ENCODE measurements at regions not wholly inside any gene's neighbourhood (a gene's known extent, or its start where the extent isn't known, plus 50 kb on each side); places are given as distances from the start of the nearest gene placed in this dataset.

- no peak for TF ChIP-seq PKNOX1 (IDR thresholded peaks at IDR 0.05)
- no peak for TF ChIP-seq MYB (IDR thresholded peaks at IDR 0.05; ENCODE audit: borderline replicate concordance, low read depth, low read length)
- no peak for TF ChIP-seq CHD4 (IDR thresholded peaks at IDR 0.05)
- no peak for TF ChIP-seq FOXK2 (IDR thresholded peaks at IDR 0.05)
- no peak for TF ChIP-seq NFYA (IDR thresholded peaks at IDR 0.05; ENCODE audit: borderline replicate concordance, low read depth, low read length)
- no peak for TF ChIP-seq CTCF (IDR thresholded peaks at IDR 0.05 in 2 of 3, conservative IDR thresholded peaks at IDR 0.05 in 1 of 3; ENCODE audit: control insufficient read depth in 2 of 3, extremely low read depth in 1 of 3, insufficient read depth in 1 of 3, low read depth in 3 of 3, low read length in 3 of 3)
- no peak for TF ChIP-seq RELB (IDR thresholded peaks at IDR 0.05; ENCODE audit: low read depth)
Measured at GRCh38 chr1:220455559-220455958, 72.4 kb upstream of the MARK1 start (continued).

GRCh38 chr1:220454155-220454777, 73.7 kb upstream of the MARK1 start:
- ATAC-seq = no peak
- Histone ChIP-seq H3K27me3 (replicated peaks in 1 of 2; ENCODE audit: control insufficient read depth in 2 of 2, insufficient read depth in 2 of 2, low read length in 1 of 2) (no peaks in the 10 kb centered on the region), H2AFZ (ENCODE audit: control insufficient read depth, low read depth, low read length) (no peak overlapping the region), H3K9me3 (replicated peaks; ENCODE audit: control insufficient read depth, insufficient read depth, low read length) (no peaks in the 10 kb centered on the region), H3K4me3 (no peak overlapping the region), H3K9ac (ENCODE audit: control insufficient read depth, insufficient read depth, low read length) (no peak overlapping the region), H4K20me1 (ENCODE audit: control insufficient read depth, insufficient read depth) (no peaks in the 10 kb centered on the region), H3K79me2 (ENCODE audit: control insufficient read depth, insufficient read depth, low read length) (no peaks in the 10 kb centered on the region), H3K4me2 (ENCODE audit: control insufficient read depth, insufficient read depth) (no peak overlapping the region), H3K36me3 (ENCODE audit: control insufficient read depth in 2 of 2, insufficient read depth in 2 of 2, low read length in 1 of 2) (no peaks in the 10 kb centered on the region), H3K4me1 (ENCODE audit: control insufficient read depth, insufficient read depth, low read length) (no peaks in the 10 kb centered on the region), H3K27ac (ENCODE audit: control insufficient read depth, insufficient read depth) (no peak overlapping the region)
- no peak for DNase-seq (ENCODE audit: low read depth, low spot score)
- WGBS (ENCODE audit: insufficient coverage, insufficient replicate concordance, low lambda C conversion rate, missing lambda C conversion rate) = 21% methylated on average over 3 of the region's 3 CpGs
- ChIA-PET CTCF (no interaction called here), POLR2A (no interaction called here), SMC1A (ENCODE audit: uncharacterized antibody, unreplicated experiment) (no interaction called here), RAD21 (ENCODE audit: unreplicated experiment) (no interaction called here)
- FAIRE-seq = no peak
- BruUV-seq (replicated peaks) = no TSS peak
- intact Hi-C loops (cut with micrococcal nuclease; ENCODE audit: unreplicated experiment) = no loop called here
- in situ Hi-C loops (cut with MboI) = no loop called here
- no peak for TF ChIP-seq SIN3A (IDR thresholded peaks at IDR 0.05; ENCODE audit: low read depth, low read length)
- no peak for TF ChIP-seq EGR1 (IDR thresholded peaks at IDR 0.05; ENCODE audit: borderline replicate concordance in 1 of 2, low read depth in 2 of 2, low read length in 2 of 2)
- TF ChIP-seq ZNF24 (IDR thresholded peaks at IDR 0.05) = no peak
- TF ChIP-seq ZNF592 (IDR thresholded peaks at IDR 0.05) = no peak
- no peak for TF ChIP-seq ELK1 (IDR thresholded peaks at IDR 0.05; ENCODE audit: low read depth, low read length)
- TF ChIP-seq MEF2B (IDR thresholded peaks at IDR 0.05; ENCODE audit: partially characterized antibody, poor library complexity, severe bottlenecking) = no peak
